Kidney (tissue), 13 donors: ENCODE measurements at regions not wholly inside any gene's neighbourhood (a gene's known extent, or its start where the extent isn't known, plus 50 kb on each side); places are given as distances from the start of the nearest gene placed in this dataset.

Source experiments
- DNase-seq, 5 donors: peaks; one replicate each; pipeline ENCODE4 v3.0.0-alpha.2; 2013 to 2020
- FAIRE-seq: peaks from 2 replicates; lab custom pipeline; 2012; peaks lifted over from hg19 to GRCh38; lab: Jason Lieb, UNC
- H3K27ac ChIP-seq, 2 donors: one replicate each; pipeline ENCODE4 v1.7.0; 2013; ENCODE audit warnings: low read depth in 2 of 2, low read length in 2 of 2, inconsistent platforms in 1 of 2
- H3K27me3 ChIP-seq: one replicate; pipeline ENCODE4 v1.7.1; 2013; ENCODE audit warnings: low read length, inconsistent platforms; ENCODE audit not compliant: control insufficient read depth, insufficient read depth
- H3K36me3 ChIP-seq, 3 donors: one replicate each; pipeline versions ENCODE4 v1.7.0 to v1.7.1; 2013; ENCODE audit warnings: low read length in 3 of 3, control low read depth in 1 of 3, inconsistent platforms in 1 of 3; ENCODE audit not compliant: insufficient read depth in 3 of 3, control insufficient read depth in 2 of 3
- H3K4me1 ChIP-seq, 3 donors: one replicate each; pipeline versions ENCODE4 v1.7.0 to v1.7.1; 2013; ENCODE audit warnings: low read length in 3 of 3, inconsistent platforms in 1 of 3, low read depth in 1 of 3; ENCODE audit not compliant: control insufficient read depth in 2 of 3, insufficient read depth in 2 of 3
- H3K4me3 ChIP-seq, 3 donors: one replicate each; pipeline versions ENCODE4 v1.7.0 to v1.8.1; 2013; ENCODE audit warnings: low read length in 3 of 3, control low read depth in 1 of 3, inconsistent platforms in 1 of 3
- H3K9ac ChIP-seq, 3 donors: one replicate each; pipeline versions ENCODE4 v1.7.0 to v1.7.1; 2013; ENCODE audit warnings: low read length in 3 of 3, control low read depth in 1 of 3, inconsistent platforms in 1 of 3
- H3K9me3 ChIP-seq, 3 donors: one replicate each; pipeline versions ENCODE4 v1.7.0 to v1.7.1; 2013; ENCODE audit warnings: low read length in 3 of 3, control low read depth in 1 of 3, inconsistent platforms in 1 of 3; ENCODE audit not compliant: control insufficient read depth in 2 of 3, insufficient read depth in 1 of 3
- CTCF ChIP-seq: IDR thresholded peaks from 3 replicates; pipeline ENCODE4 v1.5.1; 2012; ENCODE audit warnings: mild to moderate bottlenecking, moderate library complexity, borderline replicate concordance; ENCODE audit not compliant: insufficient read depth; ENCODE audit errors: extremely low read depth
- intact Hi-C: fragments of 100-400 bp; cut with DNase I; formaldehyde crosslinking; loops from one replicate; pipeline ENCODE4 v1.11.1; 2022
- donor health status: control.
- donor health status: control.
- donor health status: control.
- donor health status: control.
- donor health status: control.
- donor health status: DM: yes; HTN: yes; CAD: no.
- donor health status: Normal renal cell carcinoma (clear cell type).

- Histone ChIP-seq H3K4me3 (no peak overlapping the region), H3K27me3 (no peaks in the 10 kb centered on the region), H3K9me3 (no peaks in the 10 kb centered on the region), H3K27ac (no peak overlapping the region), H3K9ac (no peak overlapping the region), H3K36me3 (no peaks in the 10 kb centered on the region), H3K4me1 (no peaks in the 10 kb centered on the region)
- intact Hi-C loops: no loop called here
- DNase-seq (peak in 1 of 5 donors; percentile 2), FAIRE-seq (no peak)
- no peak for TF ChIP-seq CTCF
Observed at GRCh38 chr18:60809937-60810336, 437.4 kb upstream of the MC4R start.

DNA sequence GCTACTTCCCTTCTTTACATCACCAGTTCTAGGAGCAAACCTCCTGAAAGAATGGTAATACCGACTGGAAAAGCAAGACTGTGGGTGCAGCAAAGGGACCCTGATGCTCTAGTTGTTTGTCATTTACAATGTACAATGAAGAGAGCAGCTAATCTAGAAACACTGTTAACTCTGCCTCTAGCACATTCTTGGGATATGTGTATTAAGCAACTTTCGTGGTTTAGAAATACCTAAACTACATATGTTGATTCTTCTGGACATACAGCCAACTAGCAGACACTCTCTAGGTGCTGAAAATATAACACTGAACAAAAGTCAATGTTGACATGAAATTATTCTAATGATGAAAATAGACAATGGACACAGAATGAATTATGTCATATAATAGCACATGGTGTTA, 440.3 kb upstream of the MC4R start:
- DNase-seq (no peak), FAIRE-seq (no peak)
- no peaks in the 10 kb centered on the region for H3K27me3 ChIP-seq
- H3K4me1 ChIP-seq: no peaks in the 10 kb centered on the region
- no peak for TF ChIP-seq CTCF
- H3K36me3 ChIP-seq: no peaks in the 10 kb centered on the region
- intact Hi-C loops: no loop called here
- no peak overlapping the region for H3K4me3 ChIP-seq
- H3K27ac ChIP-seq: no peak overlapping the region
- H3K9me3 ChIP-seq: no peaks in the 10 kb centered on the region
- no peak overlapping the region for H3K9ac ChIP-seq

DNA sequence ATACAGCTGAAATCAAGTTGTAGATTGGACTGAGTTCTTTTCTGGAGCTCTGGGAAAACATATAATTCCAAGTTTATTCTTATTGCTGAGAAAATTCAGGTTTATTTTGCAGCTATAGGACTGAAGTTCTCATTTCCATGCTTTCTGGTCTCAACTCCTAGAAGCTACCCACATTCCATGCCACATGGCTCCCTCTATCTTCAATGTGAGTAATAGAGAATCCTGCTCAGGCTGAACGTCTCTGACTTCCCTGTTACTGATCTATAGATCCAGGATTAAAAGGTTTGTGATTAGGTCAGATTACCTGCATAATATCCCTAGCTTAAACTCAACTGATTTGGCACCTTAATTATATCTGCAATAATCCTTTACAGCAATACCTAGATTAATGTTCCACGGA, 453.8 kb upstream of the MC4R start:
- H3K36me3 ChIP-seq: no peaks in the 10 kb centered on the region
- no peaks in the 10 kb centered on the region for H3K27me3 ChIP-seq
- H3K9ac ChIP-seq: no peak overlapping the region
- FAIRE-seq (no peak), DNase-seq (no peak)
- H3K9me3 ChIP-seq: no peaks in the 10 kb centered on the region
- no peaks in the 10 kb centered on the region for H3K4me1 ChIP-seq
- H3K27ac ChIP-seq: no peak overlapping the region
- no peak overlapping the region for H3K4me3 ChIP-seq
- TF ChIP-seq CTCF: no peak
- intact Hi-C loops: no loop called here

- H3K9ac ChIP-seq: no peak overlapping the region
- no peak for TF ChIP-seq CTCF
- no peak for FAIRE-seq
Observed at GRCh38 chr18:60831971-60832370, 459.4 kb upstream of the MC4R start.

More at GRCh38 chr18:60831971-60832370, 459.4 kb upstream of the MC4R start:
- DNase-seq: peak in 2 of 5 donors; percentile 9 to 21
- Histone ChIP-seq H3K27me3 (no peaks in the 10 kb centered on the region), H3K9me3 (no peaks in the 10 kb centered on the region), H3K4me3 (no peak overlapping the region), H3K36me3 (no peaks in the 10 kb centered on the region), H3K4me1 (no peaks in the 10 kb centered on the region), H3K27ac (no peak overlapping the region)
- intact Hi-C loops: no loop called here
